ENCODE measurements at regions not wholly inside any gene's neighbourhood (a gene's known extent, or its start where the extent isn't known, plus 50 kb on each side); places are given as distances from the start of the nearest gene placed in this dataset.
"Not testable (repeated sequence)": the region's sequence is repeated elsewhere in the genome, so short reads cannot be mapped to it uniquely, and the experiment has no call there.

GRCh38 chr13:94798738-94799137, 86.4 kb upstream of the SOX21 start:
- no peaks in the 10 kb centered on the region for H3K27me3 ChIP-seq (replicated peaks; ENCODE audit: insufficient read depth)
- DNase-seq (ENCODE audit: low spot score), result no peak
- no peaks in the 10 kb centered on the region for H3K36me3 ChIP-seq
- no peak for TF ChIP-seq CTCF (IDR thresholded peaks at IDR 0.05)
- no peak for TF ChIP-seq POLR2A (IDR thresholded peaks at IDR 0.05)
- no peak for TF ChIP-seq POLR2AphosphoS5 (IDR thresholded peaks at IDR 0.05)
- no peak overlapping the region for H3K4me3 ChIP-seq
- no peak overlapping the region for H3K27ac ChIP-seq
- WGBS, result 89% methylated on average over 6 of the region's 6 CpGs
- no peaks in the 10 kb centered on the region for H3K9me3 ChIP-seq
- intact Hi-C loops (cut with DNase I), result no loop called here
- no peaks in the 10 kb centered on the region for H3K4me1 ChIP-seq (replicated peaks)

GRCh38 chr13:94795292-94795691, 82.9 kb upstream of the SOX21 start:
- WGBS, result 89% methylated on average over 7 of the region's 7 CpGs
- H3K27ac ChIP-seq, result no peak overlapping the region
- H3K4me1 ChIP-seq (replicated peaks), result no peaks in the 10 kb centered on the region
- no peaks in the 10 kb centered on the region for H3K27me3 ChIP-seq (replicated peaks; ENCODE audit: insufficient read depth)
- intact Hi-C loops (cut with DNase I), result no loop called here
- H3K36me3 ChIP-seq, result no peaks in the 10 kb centered on the region
- no peak for DNase-seq (ENCODE audit: low spot score)
- no peaks in the 10 kb centered on the region for H3K9me3 ChIP-seq
- no peak overlapping the region for H3K4me3 ChIP-seq
- no peak for TF ChIP-seq POLR2A (IDR thresholded peaks at IDR 0.05)
- TF ChIP-seq CTCF (IDR thresholded peaks at IDR 0.05), result no peak

- H3K27ac ChIP-seq; DNase-seq (ENCODE audit: low spot score); H3K27me3 ChIP-seq (replicated peaks; ENCODE audit: insufficient read depth); H3K4me1 ChIP-seq (replicated peaks); H3K36me3 ChIP-seq; intact Hi-C loops (cut with DNase I); H3K4me3 ChIP-seq; H3K9me3 ChIP-seq: not testable (repeated sequence)
- WGBS, result 89% methylated on average over 2 of the region's 2 CpGs
Measured at GRCh38 chr13:94786246-94786645, 73.9 kb upstream of the SOX21 start.

- no peak for TF ChIP-seq CTCF (IDR thresholded peaks at IDR 0.05)
- no peak for TF ChIP-seq POLR2A (IDR thresholded peaks at IDR 0.05)
- no peak for TF ChIP-seq POLR2AphosphoS5 (IDR thresholded peaks at IDR 0.05)
- H3K4me3 ChIP-seq, result no peak overlapping the region
- no peaks in the 10 kb centered on the region for H3K27me3 ChIP-seq (replicated peaks; ENCODE audit: insufficient read depth)
- no peak for DNase-seq (ENCODE audit: low spot score)
- WGBS, result 90% methylated on average over 6 of the region's 6 CpGs
- no peaks in the 10 kb centered on the region for H3K36me3 ChIP-seq
- no peaks in the 10 kb centered on the region for H3K9me3 ChIP-seq
- intact Hi-C loops (cut with DNase I), result no loop called here
- H3K4me1 ChIP-seq (replicated peaks), result no peaks in the 10 kb centered on the region
- H3K27ac ChIP-seq, result no peak overlapping the region
Measured at GRCh38 chr13:94784066-94784465, 71.7 kb upstream of the SOX21 start.

- H3K4me1 ChIP-seq (replicated peaks), result no peaks in the 10 kb centered on the region
- no peak overlapping the region for H3K4me3 ChIP-seq
- DNase-seq (ENCODE audit: low spot score), result no peak
- no peak for TF ChIP-seq POLR2A (IDR thresholded peaks at IDR 0.05)
- no peak for TF ChIP-seq POLR2AphosphoS5 (IDR thresholded peaks at IDR 0.05)
- no peak for TF ChIP-seq CTCF (IDR thresholded peaks at IDR 0.05)
- H3K27ac ChIP-seq, result no peak overlapping the region
- intact Hi-C loops (cut with DNase I), result no loop called here
- no peaks in the 10 kb centered on the region for H3K27me3 ChIP-seq (replicated peaks; ENCODE audit: insufficient read depth)
- H3K36me3 ChIP-seq, result no peaks in the 10 kb centered on the region
- no peaks in the 10 kb centered on the region for H3K9me3 ChIP-seq
- WGBS, result 99% methylated on average over 3 of the region's 3 CpGs
Measured at GRCh38 chr13:94783489-94783888, 71.1 kb upstream of the SOX21 start.

Data from prostate gland (tissue), 2 donors.